ENCODE measurements at regions not wholly inside any gene's neighbourhood (a gene's known extent, or its start where the extent isn't known, plus 50 kb on each side); places are given as distances from the start of the nearest gene placed in this dataset.

GRCh38 chr16:79893445-79893844 is 292.9 kb upstream of the MAF start:
- CTCF ChIA-PET = no interaction called here
- H3K27me3 ChIP-seq (ENCODE audit: low read length) = no peaks in the 10 kb centered on the region
- no peaks in the 10 kb centered on the region for H3K9me3 ChIP-seq (ENCODE audit: low read length)
- no peak overlapping the region for H3K9ac ChIP-seq (ENCODE audit: low read length)
- H4K20me1 ChIP-seq (ENCODE audit: low read length) = no peaks in the 10 kb centered on the region
- TF ChIP-seq CTCF (conservative IDR thresholded peaks at IDR 0.05; ENCODE audit: low read depth, low read length) = no peak
- no peak for TF ChIP-seq EZH2 (IDR thresholded peaks at IDR 0.05; ENCODE audit: low read length, unreplicated experiment)
- no peak for TF ChIP-seq EZH2phosphoT487 (IDR thresholded peaks at IDR 0.05; ENCODE audit: borderline replicate concordance, low read length)
- POLR2A ChIA-PET (ENCODE audit: unreplicated experiment) = no interaction called here
- no peaks in the 10 kb centered on the region for H3F3A ChIP-seq (ENCODE audit: low read length, unreplicated experiment)
- no peaks in the 10 kb centered on the region for H3K36me3 ChIP-seq (ENCODE audit: low read depth, low read length)
- ATAC-seq = no peak
- intact Hi-C loops (cut with micrococcal nuclease) = no loop called here
- H3K79me2 ChIP-seq (ENCODE audit: low read length) = no peaks in the 10 kb centered on the region
- no peak overlapping the region for H3K4me3 ChIP-seq (ENCODE audit: low read length)
- BruUV-seq (replicated peaks) = no TSS peak
- no peak overlapping the region for H2AFZ ChIP-seq (ENCODE audit: low read length)
- H3K4me1 ChIP-seq (ENCODE audit: insufficient read depth, low read length) = no peaks in the 10 kb centered on the region
- DNase-seq = no peak
- H3K9me2 ChIP-seq (replicated peaks; ENCODE audit: low read length) = no peaks in the 10 kb centered on the region
- H3K4me2 ChIP-seq (ENCODE audit: low read length) = no peak overlapping the region
- no peak overlapping the region for H3K27ac ChIP-seq (ENCODE audit: low read length)

- H3F3A ChIP-seq (ENCODE audit: low read length, unreplicated experiment) = no peaks in the 10 kb centered on the region
- ChIA-PET CTCF (no interaction called here), POLR2A (ENCODE audit: unreplicated experiment) (no interaction called here)
- BruUV-seq (replicated peaks) = no TSS peak
- intact Hi-C loops (cut with micrococcal nuclease) = no loop called here
- no peak overlapping the region for H3K27ac ChIP-seq (ENCODE audit: low read length)
- TF ChIP-seq EZH2phosphoT487 (IDR thresholded peaks at IDR 0.05; ENCODE audit: borderline replicate concordance, low read length) (no peak), EZH2 (IDR thresholded peaks at IDR 0.05; ENCODE audit: low read length, unreplicated experiment) (no peak), CTCF (conservative IDR thresholded peaks at IDR 0.05; ENCODE audit: low read depth, low read length) (no peak)
- no peaks in the 10 kb centered on the region for H3K4me1 ChIP-seq (ENCODE audit: insufficient read depth, low read length)
- H3K36me3 ChIP-seq (ENCODE audit: low read depth, low read length) = no peaks in the 10 kb centered on the region
- no peak overlapping the region for H3K4me3 ChIP-seq (ENCODE audit: low read length)
- H3K79me2 ChIP-seq (ENCODE audit: low read length) = no peaks in the 10 kb centered on the region
- no peak overlapping the region for H3K9ac ChIP-seq (ENCODE audit: low read length)
- H3K4me2 ChIP-seq (ENCODE audit: low read length) = no peak overlapping the region
- H3K9me3 ChIP-seq (ENCODE audit: low read length) = no peaks in the 10 kb centered on the region
- DNase-seq (no peak), ATAC-seq (no peak)
- no peaks in the 10 kb centered on the region for H4K20me1 ChIP-seq (ENCODE audit: low read length)
- no peak overlapping the region for H2AFZ ChIP-seq (ENCODE audit: low read length)
- H3K27me3 ChIP-seq (ENCODE audit: low read length) = no peaks in the 10 kb centered on the region
- no peaks in the 10 kb centered on the region for H3K9me2 ChIP-seq (replicated peaks; ENCODE audit: low read length)
Observed at GRCh38 chr16:79892278-79892677, 291.7 kb upstream of the MAF start.

- Histone ChIP-seq H3K9ac (ENCODE audit: low read length) (no peak overlapping the region), H3F3A (ENCODE audit: low read length, unreplicated experiment) (no peaks in the 10 kb centered on the region), H4K20me1 (ENCODE audit: low read length) (no peaks in the 10 kb centered on the region), H3K4me2 (ENCODE audit: low read length) (no peak overlapping the region), H3K4me1 (ENCODE audit: insufficient read depth, low read length) (no peaks in the 10 kb centered on the region), H3K27me3 (ENCODE audit: low read length) (no peaks in the 10 kb centered on the region), H3K27ac (ENCODE audit: low read length) (no peak overlapping the region), H3K9me2 (replicated peaks; ENCODE audit: low read length) (no peaks in the 10 kb centered on the region), H2AFZ (ENCODE audit: low read length) (no peak overlapping the region), H3K79me2 (ENCODE audit: low read length) (no peaks in the 10 kb centered on the region), H3K4me3 (ENCODE audit: low read length) (no peak overlapping the region), H3K36me3 (ENCODE audit: low read depth, low read length) (no peaks in the 10 kb centered on the region), H3K9me3 (ENCODE audit: low read length) (no peaks in the 10 kb centered on the region)
- no peak for DNase-seq
- ChIA-PET POLR2A (ENCODE audit: unreplicated experiment) (no interaction called here), CTCF (no interaction called here)
- no TSS peak for BruUV-seq (replicated peaks)
- no peak for ATAC-seq
- no peak for TF ChIP-seq EZH2phosphoT487 (IDR thresholded peaks at IDR 0.05; ENCODE audit: borderline replicate concordance, low read length)
- no peak for TF ChIP-seq EZH2 (IDR thresholded peaks at IDR 0.05; ENCODE audit: low read length, unreplicated experiment)
- TF ChIP-seq CTCF (conservative IDR thresholded peaks at IDR 0.05; ENCODE audit: low read depth, low read length) = no peak
- intact Hi-C loops (cut with micrococcal nuclease) = no loop called here
Observed at GRCh38 chr16:79891458-79891857, 290.9 kb upstream of the MAF start.

Data from PC-3 (cell line).